DMS53 (cell line): ENCODE measurements at regions not wholly inside any gene's neighbourhood (a gene's known extent, or its start where the extent isn't known, plus 50 kb on each side); places are given as distances from the start of the nearest gene placed in this dataset.
"Not testable (repeated sequence)": the region's sequence is repeated elsewhere in the genome, so short reads cannot be mapped to it uniquely, and the experiment has no call there.

Source experiments
- DNase-seq: peaks from one replicate; lab custom pipeline; 2025; lab: John Stamatoyannopoulos, UW

DNA sequence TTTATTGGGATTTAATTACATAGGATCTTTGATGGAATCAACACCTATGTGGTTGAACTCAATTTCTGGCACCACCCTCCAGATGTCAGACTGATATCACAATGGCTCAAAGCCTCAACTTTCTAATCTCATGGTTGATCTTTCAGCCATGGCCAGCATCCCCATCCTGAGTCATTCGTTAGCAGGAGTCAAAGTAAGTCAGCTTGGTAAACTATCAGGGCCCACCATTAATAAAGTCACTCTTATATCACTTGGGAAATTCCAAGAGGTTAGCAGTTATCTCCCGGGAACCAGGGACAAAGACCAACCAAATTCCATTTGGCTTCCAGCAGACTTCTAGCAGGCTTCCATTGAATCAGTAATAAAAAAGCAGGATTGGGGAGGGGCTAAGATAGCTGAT lies 50.7 kb upstream of the TNFSF4 start:
- DNase-seq, result no peak

DNA sequence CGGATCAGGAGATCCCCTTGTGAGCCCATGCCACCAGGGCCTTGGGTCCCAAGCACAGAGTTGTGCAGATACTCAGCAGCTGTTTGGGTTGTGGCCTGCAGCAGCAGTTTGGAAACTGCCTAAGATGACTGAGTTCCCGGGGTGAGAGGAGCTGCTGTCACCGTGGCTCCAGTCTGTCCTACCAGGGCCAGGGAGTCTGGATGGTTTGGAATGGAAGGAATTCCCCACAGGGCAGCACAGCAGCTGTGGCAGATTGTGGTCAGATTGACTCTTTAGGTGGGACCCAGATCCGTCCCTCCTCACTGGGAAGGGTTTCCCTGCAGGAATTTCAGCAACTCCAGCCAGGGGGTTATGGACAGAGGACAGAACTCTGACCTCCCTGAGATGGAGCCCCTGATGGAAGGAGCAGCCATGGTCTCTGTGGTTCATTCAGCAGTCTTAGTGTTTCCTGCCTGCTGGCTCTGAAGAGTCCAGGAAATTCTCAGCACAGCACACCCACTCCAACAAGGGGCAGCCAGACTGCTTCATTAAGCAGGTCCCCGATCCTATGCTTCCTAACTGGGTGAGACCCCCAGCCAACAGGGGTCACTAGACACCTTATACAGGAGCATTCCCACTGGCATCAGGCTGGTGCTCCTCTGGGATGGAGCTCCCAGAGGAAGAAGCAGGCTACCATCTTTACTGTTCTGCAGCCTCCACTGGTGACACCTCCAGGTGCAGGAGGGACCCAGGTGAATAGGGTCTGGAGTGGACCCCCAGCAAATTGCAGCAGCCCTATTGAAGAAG lies 51.5 kb upstream of the TNFSF4 start:
- DNase-seq, result no peak

DNA sequence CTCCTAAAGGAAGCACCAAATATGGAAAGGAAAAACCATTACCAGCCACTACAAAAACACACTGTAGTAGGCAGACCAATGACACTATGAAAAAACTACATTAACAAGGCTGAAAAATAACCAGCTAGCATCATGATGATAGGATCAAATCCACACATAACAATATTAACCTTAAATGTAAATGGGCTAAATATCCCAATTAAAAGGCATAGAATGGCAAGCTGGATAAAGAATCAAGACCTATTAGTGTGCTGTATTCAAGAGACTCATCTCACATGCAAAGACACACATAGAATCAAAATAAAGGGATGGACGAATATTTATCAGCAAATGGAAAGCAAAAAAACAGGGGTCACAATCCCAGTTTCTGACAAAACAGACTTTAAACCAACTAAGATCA lies 53.2 kb upstream of the TNFSF4 start:
- not testable (repeated sequence) for DNase-seq

DNA sequence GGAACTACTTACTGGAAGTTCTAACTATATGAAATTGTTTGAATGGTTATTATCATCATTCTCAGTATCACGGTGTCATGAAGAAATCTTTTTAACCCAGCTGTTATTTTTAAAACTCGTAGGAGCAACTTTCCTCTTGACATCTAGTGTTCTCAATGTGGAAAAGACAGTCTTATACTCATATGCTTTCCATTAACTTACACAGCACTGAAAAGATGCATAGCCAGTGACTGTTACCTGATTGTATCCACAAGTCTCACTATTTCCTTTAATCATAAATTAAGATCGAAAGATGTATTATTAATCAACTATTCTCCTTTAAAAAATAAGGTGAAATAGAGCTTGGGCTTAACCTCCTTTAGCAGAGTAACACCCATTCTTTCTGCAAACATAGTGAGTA lies 59.7 kb upstream of the TNFSF4 start:
- DNase-seq, result no peak

DNA sequence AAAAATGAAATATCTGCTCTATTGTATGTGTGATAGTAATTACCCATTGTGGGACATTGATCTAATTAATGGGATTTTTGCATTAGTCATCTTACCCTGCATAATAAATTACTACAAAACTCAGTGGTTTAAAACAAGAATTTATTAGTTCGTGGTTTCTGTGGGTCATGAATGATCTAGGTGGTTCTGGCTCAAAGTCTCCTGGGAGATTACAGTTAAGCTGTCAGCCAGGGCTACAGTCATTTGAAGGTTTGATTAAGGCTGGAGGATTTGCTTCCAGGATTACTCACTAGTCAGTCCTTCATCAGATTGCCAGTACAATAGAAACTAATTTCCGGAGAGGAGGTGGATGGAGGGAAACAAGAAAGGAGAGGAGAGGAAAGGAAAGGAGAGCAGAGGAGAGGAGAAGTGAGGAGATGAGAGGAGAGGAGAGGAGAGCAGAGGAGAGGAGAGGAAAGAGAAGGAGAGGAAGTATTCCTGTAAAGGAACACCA lies 60.4 kb upstream of the TNFSF4 start:
- no peak for DNase-seq

DNA sequence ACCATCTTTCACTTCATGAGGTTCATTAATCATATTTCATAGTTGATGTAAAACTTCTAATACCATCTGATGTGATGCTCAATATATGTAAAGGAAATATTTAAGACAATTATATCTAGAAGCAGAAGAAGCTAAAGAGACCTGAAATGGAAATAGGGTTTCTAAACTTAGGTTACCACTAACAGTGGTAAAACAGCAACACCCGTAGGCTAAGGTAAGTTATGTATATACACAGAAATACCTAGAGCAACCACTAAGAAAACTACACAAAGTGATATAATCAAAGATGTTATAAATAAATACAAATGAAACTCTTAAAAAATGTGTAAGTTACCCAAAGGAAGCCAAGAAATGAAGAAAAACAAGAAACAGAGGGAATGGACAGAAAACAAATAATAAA lies 61.1 kb upstream of the TNFSF4 start:
- DNase-seq, result no peak

DNA sequence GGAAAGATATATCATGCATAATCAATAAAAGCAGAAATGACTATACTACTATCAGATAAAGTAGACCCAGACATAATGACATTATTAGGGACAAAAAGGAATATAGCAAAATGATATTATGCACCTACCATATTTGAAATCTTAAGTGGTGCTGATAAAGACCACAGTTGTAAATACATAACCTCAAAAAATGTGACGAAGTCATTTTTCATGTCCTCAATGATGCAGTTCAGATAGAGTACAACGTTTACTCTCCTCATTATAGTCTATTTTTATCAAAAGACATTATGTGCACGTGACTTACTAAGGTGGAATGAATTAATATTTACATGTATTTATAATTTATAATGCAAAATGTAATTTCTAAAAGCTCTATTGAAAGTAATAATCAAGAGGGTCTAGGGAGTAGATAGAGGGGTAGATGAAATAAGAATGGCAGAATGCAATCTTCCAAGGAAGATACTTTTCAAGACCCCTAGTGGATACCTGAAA lies 61.7 kb upstream of the TNFSF4 start:
- no peak for DNase-seq

DNA sequence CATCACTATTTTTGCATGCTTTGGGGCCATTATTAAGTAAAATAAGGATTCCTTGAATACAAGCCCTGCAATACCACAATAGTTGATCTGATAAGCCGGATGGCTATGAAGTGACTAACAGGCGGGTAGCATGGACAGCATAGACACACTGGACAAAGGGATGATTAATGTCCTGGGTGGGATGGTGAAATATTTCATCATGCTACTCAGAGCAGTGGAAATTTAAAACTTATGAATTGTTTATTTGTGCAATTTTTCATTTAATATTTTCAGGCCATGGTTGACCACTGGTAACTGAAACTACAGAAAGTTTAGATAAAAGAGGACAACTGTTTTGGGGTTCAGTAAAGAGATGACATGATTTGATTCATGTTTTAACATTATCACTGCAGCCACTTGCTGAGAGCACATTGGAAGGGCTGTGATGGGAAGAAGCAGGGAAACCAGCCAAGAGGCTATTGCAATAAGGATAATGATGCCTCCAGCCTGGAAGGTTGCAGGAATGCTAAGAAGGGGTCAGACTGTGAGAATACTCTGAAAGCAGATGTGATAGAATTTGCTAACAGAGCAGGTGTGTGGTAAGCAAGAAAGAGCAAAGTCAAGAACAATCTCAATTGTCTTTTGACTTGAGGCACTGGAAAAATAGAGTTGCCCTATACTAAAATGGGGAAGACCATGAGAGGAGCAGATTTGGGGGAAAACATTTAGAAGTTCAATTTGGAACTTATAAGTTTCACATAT lies 62.5 kb upstream of the TNFSF4 start:
- no peak for DNase-seq

DNA sequence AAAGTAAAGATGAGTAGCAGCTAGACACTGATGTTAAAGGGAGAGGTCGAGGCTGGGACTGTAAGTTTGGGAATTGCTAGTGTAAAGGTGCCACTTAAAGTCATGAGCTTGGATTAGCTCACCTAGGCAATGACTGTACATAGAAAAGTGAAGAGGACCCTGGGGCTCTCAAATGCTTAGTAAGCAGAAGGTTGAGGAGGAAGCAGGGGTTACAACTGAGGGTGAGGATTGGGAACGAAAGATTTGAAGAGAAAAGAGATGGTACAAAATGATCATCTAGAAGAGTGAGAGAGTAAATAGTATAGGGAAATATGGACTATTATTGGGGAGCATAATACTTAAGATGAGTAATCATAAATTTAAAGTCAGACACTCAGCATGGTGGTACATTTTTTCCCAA lies 63.1 kb upstream of the TNFSF4 start:
- no peak for DNase-seq

DNA sequence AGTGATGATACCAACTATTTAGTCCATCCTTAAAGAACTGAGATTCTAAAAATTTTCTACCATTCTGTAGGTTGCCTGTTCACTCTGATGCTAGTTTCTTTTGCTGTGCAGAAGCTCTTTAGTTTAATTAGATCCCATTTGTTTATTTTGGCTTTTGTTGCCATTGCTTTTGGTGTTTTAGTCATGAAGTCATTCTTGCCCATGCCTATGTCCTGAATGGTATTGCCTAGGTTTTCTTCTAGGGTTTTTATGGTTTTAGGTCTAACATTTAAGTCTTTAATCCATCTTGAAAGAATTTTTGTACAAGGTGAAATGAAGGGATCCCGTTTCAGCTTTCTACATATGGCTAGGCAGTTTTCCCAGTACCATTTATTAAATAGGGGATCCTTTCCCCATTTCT lies 63.9 kb upstream of the TNFSF4 start:
- DNase-seq, result not testable (repeated sequence)

DNA sequence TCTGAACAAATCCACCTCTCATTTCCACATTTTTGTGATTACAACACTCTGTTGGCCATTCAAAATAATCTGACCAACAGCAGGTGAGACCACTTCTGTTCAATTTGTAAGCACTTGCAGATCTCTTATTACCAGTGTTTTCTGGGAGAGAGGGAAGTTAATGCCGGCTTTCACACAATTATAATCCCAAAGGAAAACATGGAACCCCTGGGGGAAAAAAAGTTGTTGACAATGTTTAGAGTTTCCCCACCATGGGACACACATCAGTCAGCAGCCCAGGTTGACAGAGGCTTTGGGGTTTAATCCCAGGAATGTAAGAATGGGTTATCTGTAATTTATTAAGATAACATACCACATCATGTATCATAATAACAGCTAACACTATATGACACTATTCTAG lies 68.4 kb upstream of the TNFSF4 start:
- DNase-seq, result no peak

DNA sequence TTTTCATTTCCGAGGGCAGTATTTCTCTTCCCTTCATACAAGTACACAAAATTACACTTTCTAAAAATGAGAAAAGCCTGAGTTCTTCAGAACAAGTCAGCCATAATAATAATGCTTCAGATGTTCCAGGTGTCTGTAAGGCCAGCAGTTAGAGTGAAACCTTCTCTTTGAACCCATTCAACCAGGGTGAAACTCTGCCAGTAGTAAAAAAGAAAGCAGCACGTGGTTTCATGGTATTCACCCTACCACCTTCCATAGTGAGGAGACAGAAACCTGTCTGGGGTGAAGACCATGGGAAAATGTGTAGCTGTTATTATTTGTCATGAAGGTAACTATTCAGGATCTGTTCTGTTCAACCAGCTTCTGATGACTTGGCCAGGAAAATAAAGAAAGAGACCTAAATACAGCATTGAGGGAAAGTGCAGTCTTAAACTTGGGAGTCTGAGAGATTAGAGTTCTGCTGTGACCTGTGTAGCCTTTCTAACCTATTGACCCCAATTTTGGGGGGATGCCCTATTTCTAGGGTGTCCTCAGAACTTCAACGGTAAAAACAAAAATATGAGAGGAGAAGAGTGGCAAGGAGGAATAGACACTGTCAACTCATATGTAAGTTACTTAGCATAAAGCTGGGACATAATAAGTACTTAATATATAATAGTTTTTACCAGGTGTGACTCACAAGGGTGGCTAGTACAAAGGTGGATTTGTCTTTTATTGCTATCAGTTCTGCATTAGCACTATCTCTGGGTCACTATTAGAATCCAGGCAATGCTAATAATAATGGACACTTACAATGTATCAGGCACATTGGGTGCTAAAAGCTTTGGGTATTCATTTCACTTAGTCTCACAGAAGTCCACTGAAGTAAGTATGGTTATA lies 70.0 kb upstream of the TNFSF4 start:
- no peak for DNase-seq

DNA sequence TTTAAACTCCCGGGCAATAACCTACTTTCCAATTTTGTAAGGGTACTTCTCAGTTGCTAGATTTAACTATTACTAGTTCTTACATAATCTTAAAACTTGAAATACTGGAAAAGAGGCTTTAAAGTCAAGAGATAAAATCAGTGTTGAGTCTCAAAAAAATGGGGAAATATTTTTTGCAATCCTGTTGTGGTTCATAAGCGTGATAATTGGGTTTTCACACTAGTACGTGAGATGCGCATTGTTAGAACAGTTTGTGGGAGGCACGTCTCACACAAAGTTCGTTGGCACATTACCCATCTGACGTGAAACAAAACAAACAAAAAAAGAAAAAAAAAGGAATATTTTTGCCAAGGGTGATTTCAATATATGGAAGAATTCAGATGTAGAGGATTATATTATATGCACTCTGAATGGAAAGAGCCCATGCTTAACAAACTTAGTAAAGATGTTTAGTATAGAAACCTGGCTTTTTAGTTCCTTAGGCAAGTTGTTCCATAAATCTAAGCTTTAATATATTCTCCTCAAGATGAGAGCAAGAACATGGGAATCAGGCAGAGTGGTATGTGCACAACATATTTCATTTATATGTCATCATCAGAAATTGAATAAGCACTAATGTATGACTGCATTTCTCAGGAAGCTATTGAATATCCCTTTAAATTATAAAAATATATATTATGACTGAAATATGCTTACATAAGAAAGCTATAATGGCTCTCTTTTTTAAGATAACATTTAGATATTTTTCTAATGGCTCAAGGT lies 73.9 kb upstream of the TNFSF4 start:
- DNase-seq, result no peak

DNA sequence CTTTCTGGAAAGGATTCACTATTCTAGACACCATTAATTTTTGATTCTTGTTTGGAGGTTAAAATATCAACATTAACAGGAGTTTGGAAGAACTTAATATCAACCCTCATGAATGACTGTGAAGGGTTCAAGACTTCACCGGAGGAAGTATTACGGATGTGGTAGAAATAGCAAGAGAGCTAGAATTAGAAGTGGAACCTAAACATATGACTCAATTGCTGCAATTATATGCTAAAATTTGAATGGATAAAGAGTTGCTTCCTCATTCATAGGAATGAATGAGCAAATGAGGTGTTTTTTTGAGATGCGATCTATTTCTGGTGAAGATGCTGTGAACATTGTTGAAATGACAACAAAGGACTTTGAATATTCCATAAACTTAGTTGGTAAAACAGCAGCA lies 77.9 kb upstream of the TNFSF4 start:
- DNase-seq, result no peak

DNA sequence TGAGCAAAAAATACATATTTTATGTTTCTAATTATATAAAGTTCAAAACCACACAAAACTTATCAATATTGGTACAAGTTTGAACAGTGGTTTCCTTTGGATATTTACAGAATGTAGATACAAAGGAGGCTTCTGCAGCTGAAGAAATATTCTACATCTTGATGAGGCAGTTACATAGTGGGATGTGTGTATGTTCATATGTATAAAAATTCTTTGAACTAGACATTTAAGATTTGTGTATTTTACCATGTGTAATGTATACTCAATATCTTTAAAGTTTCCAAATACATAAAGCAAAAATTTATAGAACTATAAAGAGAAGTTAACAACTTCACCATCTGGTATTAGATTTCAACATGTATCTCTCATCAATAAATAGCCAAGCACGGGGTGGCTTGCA lies 80.7 kb upstream of the TNFSF4 start:
- no peak for DNase-seq

DNA sequence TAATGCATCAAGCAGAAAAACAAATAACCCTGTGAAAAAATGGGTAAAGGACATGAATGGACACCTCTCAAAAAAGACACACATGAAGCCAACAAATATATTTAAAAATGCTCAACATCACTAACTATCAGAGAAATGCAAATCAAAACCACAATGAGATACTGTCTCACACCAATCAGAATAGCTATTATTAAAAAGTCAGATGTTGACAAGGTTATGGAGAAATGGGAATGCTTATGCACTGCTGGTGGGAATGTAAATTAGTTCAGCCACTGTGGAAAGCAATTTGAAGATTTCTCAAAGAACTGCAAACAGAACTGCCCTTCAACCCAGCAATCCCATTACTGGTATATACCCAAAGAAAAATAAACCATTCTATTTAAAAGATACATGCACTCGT lies 86.6 kb upstream of the TNFSF4 start:
- no peak for DNase-seq

DNA sequence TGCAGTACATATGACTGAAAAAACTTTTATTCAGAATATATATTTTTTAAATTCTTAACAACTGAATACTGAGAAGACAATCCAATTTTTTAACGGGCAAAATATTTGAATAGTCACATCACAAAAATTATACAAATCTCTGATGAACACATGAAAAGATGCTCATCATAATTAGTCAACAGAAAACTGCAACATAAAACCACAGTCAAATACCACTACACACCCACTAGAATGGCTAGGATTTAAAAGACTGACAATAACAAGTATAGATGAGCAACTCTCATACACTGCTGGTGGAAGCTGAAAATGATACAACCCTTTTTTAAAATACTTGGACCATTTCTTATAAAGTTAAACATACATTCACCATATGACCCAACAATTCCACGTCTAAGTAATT lies 87.7 kb upstream of the TNFSF4 start:
- no peak for DNase-seq

DNA sequence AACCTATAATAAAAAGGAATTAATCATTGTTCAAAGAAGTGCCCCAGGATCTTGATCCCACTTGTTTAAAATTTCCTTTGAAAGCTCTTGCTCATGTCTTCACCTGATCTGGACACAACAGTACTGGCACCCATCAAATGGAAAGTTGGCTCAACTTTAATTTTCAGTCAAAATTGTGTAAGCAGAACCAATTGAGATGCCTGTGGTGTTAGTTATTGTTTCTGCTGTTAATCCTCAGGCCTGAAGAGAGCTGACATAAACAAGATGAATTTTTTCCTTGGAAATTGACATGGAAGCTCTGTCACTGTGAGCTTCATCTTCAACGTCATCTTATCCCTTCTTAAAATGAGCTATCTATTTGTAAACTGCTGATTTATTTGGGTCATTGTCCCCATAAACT lies 88.3 kb upstream of the TNFSF4 start:
- DNase-seq, result no peak

DNA sequence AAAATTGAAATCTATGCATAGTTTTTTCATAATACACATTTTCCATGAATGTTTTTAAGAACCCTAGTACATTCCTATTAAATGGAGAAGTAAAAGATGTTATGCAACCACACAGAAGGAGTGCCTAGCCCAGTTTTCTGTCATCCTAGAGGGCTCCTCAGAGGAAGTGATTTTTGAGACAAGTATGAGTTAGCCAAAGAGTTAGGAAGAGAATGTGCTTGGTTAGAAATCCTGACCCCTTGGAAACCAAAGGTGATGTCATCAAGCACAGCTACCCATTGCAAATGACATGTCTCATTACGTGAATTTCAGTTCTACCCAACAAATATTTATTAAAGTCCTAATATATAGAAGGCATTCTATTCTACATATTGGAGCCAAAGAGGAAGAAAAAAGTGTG lies 88.9 kb upstream of the TNFSF4 start:
- DNase-seq, result no peak

DNA sequence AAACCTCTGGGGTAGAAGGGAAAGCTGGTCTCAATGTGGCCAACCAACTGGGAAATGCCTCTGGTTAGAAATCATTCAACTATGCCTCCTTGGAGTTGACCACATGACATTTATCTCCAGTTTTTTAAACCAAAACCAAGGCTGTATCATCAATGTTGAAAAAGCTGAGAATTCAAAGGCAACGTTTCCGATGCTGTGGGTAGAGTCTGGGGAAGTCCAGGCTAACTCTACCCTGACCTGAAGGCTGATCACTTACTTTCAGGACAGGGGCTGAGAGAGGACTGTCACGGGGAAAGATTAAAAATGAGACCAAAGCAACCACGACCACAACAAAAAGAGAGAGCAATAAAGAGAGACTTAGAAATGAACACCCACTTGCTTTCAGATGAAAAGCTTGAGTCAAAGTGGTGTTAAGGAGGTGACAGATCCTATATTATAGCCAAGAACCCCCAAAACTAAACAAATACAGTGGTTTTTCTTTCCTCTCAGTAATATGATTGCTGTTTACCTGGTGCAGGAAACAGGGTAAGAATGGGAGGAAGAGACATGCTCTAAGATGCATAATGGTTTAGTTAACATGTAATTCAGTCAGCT lies 90.8 kb upstream of the TNFSF4 start:
- no peak for DNase-seq
